ACHN (cell line): ENCODE measurements at regions not wholly inside any gene's neighbourhood (a gene's known extent, or its start where the extent isn't known, plus 50 kb on each side); places are given as distances from the start of the nearest gene placed in this dataset.

Experiments
- DNase-seq: peaks from one replicate; pipeline ENCODE4 v3.0.0-alpha.2; 2015
- in situ Hi-C: cut with HindIII; loops from 2 replicates; pipeline ENCODE4 v1.10.0; 2017; ENCODE audit warnings: low sequenced_read_pairs, low pct_ligation_motif_present, low pct_unique_long_range_greater_than_20kb

DNA sequence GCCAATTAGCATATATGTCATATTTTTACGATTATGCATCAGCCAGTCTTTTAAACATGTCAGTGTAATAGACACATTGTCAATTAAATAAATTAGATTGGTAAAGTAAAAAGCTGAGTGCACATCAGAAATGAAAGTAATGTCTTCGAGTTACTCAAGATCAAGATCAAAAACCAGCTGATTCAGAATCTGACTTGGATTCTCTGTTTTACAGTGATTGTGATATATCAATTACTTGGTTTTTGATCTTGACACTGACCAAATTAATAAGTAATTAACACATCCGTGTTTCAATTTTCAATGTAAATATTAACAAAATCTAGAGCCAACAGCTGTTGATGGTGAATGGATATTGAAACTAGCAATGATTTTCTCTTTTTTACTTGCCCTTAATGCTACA is 311.6 kb downstream of the PDGFC start:
- in situ Hi-C loops = no loop called here
- no peak for DNase-seq

GRCh38 chr4:156659570-156659969 is 312.0 kb downstream of the PDGFC start:
- DNase-seq = no peak
- in situ Hi-C loops = no loop called here

- in situ Hi-C loops = no loop called here
- no peak for DNase-seq
These were observed 314.7 kb downstream of the PDGFC start for GRCh38 chr4:156656896-156657295.

DNA sequence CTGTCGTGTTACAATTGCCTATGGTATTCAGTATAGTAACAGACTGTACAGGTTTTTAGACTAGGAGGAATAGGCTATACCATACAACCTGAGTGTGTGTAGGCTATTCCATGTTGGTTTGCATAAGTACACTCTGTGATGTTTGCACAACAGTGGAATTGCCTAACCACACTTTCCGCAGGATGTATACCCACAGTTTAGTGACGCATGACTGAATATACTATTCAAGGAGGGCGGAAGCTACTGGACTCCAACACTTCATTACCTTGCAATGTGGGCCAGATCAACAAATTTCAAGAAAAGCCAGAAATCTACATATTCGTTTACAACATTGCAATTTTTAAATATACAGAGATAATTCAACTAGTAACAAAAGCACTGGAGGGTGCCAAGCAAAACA is 317.2 kb downstream of the PDGFC start:
- in situ Hi-C loops = no loop called here
- DNase-seq = no peak

- in situ Hi-C loops = no loop called here
- no peak for DNase-seq
These were observed 327.8 kb downstream of the PDGFC start for GRCh38 chr4:156643826-156644225.

DNA sequence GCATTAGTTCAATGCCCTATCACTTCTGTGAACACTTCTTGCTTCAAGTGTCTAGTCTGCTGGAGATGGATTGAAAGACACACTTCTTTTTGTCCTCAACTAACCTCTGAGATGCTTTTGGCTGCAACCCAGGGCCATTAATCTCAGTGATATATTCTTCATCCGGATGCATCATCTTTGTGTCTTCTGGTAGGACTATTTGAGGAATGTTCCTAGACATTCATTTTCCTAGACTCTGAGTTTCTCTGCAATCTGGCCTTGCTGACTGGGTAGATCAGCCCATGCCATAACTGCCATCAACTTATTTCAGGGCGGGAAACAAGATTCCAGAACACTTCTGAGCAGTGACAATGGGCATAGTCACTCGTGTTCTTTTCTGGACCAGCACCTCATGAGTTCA is 329.4 kb downstream of the PDGFC start:
- in situ Hi-C loops = no loop called here
- DNase-seq = no peak

DNA sequence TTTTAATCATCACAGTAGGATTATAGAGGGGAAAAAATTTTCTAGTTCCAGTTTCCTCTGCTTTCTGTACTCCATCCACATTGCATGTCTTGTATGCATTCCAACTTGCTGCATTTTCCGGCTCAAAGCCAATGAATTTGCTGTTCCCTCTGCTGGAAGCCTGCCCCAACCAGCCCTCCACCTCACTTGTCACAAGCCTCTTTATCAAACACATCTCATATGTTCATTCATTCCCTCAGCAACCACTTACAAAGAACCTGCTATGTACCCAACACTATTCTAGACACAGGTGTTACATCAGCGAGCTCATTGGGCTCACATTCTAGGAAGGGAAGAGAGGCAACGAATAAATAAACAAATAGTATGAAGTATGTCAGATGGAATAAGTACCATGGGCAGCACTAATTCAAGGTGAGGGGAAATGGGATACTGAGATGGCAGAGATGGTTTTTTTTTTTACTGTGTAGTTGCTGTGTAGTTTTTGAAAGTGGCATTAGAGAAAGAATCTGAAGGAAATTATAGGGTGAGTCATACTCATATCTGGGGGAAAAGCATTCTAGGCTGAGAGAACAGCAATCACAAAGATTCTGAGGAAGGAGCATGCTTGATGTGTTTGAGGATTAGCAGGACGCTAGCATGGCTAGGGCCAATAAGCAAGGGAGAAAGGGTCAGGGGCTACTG is 332.5 kb downstream of the PDGFC start:
- no peak for DNase-seq
- in situ Hi-C loops = no loop called here

- no peak for DNase-seq
- in situ Hi-C loops = no loop called here
These were observed 333.3 kb downstream of the PDGFC start for GRCh38 chr4:156638334-156638733.

GRCh38 chr4:156636381-156636780 is 335.2 kb downstream of the PDGFC start:
- in situ Hi-C loops = no loop called here
- no peak for DNase-seq

DNA sequence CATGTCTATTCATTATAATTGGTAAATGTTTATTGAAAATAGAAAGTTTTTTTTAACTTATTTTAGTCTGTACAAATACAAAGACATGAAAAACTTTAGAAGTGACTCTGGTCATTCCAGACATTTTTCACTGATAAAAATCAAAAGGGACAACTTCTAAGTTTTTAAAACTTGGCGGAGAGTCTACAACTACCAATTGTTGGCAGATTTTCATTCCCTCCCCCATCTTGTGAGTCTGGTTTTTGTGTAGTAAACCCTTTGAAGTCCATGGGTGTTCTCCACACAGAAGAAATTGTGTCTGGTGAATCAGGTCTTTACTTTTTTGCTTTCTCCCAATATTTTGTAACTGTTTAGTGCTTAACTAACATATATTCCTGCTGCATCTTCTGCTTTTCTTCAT is 336.5 kb downstream of the PDGFC start:
- in situ Hi-C loops = no loop called here
- DNase-seq = no peak

DNA sequence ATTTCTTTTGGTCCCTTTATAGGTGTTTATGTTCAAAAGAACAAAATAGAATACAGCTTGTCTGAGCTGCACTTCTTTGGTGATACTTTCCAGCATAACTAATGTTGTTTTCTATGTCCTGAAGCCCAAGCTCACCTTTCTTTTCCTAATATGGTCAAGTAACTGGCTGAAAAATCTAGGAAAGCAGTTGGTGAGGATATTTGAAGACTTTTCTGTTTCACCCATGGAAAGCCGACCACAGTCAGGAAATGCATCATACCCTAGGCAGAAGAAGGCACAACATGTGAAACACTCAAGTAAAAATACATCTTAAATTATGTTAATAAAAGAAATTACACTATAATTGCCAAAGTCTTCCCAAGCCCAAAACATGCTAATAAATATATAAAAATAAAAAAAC is 337.0 kb downstream of the PDGFC start:
- DNase-seq = no peak
- in situ Hi-C loops = no loop called here

DNA sequence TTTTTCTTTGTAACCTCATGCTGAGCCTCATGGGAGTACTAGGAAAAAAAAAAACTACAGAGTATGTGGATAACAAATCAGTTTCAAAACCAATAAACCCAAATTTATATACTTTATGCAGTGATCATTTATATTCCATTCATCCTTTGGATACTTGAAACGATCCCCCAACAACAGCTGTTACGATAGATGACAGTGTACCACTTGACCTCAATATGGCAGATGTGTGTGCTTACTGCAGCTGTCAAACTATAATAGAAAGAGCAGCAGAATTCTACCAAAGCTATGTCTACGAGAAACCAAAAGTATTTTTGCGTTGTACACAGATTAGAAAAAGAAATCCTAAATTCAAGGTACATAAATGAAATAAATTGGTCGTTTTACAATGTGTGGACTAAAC is 337.8 kb downstream of the PDGFC start:
- DNase-seq = no peak
- in situ Hi-C loops = no loop called here

DNA sequence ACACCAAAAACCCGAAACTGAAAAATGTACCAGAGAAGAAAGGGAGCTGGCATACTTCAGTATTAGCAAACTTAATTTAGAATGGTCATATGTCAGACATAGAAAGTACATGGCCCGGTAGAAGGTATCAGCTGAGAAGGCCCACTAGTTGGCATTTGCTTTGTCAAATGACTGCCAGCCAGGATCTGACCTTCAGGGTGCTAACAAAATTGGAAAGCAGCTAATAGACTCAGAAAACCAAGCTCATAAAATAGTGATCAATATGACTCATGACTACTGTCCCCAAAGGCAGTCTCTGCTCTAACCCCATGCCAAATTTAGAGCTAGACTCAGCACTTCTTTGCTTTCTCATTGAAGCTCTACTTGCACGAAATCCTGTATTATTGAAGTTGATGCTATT is 342.7 kb downstream of the PDGFC start:
- in situ Hi-C loops = no loop called here
- no peak for DNase-seq

DNA sequence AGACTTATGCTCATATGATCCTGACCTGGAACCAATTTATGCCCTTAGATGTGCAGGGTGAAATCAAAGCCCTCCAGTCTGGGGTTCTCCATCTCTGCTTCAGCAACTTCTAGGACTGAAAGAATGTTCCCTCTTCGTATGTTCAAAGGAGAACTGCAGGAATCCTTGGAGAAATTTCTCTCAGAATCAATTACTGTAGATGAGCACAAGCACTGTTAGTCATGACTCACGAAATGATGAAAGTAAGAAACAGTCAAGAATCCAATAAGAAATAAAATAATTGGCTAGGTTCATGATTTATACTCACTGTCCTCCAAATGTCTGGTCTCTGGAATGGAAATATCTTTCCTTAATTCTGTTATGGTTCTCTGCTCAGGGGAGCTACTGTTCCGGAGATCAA is 348.2 kb downstream of the PDGFC start:
- in situ Hi-C loops = no loop called here
- no peak for DNase-seq

GRCh38 chr4:156620786-156621185 is 350.8 kb downstream of the PDGFC start:
- in situ Hi-C loops = no loop called here
- DNase-seq = no peak

DNA sequence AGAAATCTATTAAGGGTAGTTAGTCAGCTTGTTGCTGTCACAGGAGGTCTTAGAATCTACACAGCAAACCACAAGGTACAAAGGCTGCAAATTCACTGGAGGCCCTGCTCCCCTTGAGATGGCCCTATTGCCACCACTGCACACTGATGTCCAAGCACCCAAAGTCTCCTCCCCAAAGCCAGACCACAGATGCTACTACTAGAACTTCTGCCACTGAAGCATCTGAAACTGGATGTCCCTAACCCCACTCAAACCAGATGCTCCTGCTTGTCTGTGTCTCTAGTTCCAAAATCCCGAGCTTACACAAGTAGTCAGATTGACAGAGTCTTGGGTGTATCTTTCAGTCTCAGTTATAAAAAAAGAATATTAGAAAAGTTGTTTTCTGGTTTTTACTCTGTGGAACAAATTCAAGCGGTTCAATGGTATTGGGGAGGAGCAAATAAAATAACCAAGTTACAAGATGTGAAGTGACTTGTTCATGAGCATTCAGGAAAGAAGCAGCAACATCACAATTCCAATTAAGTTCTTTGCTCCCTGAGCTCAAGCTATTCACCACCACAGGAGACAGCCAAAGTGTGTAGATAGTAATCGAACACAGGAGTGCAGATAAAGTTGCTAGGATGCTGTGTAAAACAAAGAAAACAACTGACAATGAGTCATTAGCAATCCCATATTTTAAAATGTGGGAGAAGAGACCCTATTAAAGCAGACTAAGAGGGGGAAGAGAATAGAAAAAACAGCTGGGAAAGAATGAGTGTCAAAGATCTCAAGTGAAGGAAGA is 352.3 kb downstream of the PDGFC start:
- DNase-seq = no peak
- in situ Hi-C loops = no loop called here

DNA sequence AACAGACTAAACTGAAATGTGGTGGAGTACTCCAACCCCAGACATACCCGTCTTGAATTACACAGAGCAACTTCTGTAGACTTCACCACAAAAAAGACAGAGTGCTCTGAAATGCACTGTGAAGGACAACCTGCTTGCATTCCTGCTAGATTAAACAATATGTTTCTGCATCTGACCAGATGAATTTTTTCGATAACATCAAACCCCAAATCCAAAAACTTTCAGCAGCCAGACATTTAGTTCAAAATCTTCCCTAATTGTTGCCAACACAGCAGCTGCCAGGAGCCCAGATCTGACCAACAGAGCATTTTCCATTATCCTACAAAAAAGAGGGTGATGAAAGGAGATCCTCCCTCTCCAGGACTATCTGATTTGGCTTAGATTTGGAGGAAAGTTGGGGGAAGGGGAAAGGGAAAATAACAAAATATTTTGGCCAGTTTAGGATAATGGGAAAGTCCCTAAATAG is 356.5 kb downstream of the PDGFC start:
- no peak for DNase-seq
- in situ Hi-C loops = no loop called here

DNA sequence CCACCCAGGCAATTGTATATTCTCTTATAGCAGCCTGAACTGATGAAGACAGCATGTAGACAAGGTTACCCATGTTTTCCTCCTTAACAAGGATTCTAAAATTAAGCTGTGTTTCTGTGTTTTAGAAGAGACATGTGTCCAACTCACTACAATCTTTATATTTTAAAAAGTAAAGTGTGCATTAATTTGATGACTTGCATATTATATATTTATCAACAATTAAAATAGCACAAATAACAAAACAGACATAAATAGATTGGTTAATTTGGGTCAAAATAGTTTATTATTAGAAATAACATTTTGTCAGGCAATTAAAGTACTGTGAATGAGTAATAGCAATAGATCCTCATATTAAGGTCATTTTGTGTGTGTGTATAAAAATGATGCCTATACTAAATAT is 357.1 kb downstream of the PDGFC start:
- in situ Hi-C loops = no loop called here
- DNase-seq = no peak

GRCh38 chr4:156609421-156609820 is 362.2 kb downstream of the PDGFC start:
- in situ Hi-C loops = no loop called here
- DNase-seq = no peak

GRCh38 chr4:156608651-156609050 is 362.9 kb downstream of the PDGFC start:
- no peak for DNase-seq
- in situ Hi-C loops = no loop called here
